Ovary (tissue), 3 donors: ENCODE measurements at regions not wholly inside any gene's neighbourhood (a gene's known extent, or its start where the extent isn't known, plus 50 kb on each side); places are given as distances from the start of the nearest gene placed in this dataset.
"Not testable (repeated sequence)": the region's sequence is repeated elsewhere in the genome, so short reads cannot be mapped to it uniquely, and the experiment has no call there.

Experiments
- POLR2A ChIP-seq: fragments of 450-650 bp; IDR thresholded peaks from one replicate; pipeline ENCODE4 v1.6.1; 2017; ENCODE audit warnings: antibody characterized with exemption, mild to moderate bottlenecking, moderate library complexity
- TF ChIP-seq, protein P1 (sequence below), 3 donors: fragments of 450-650 bp in 2 of 3; fragments of 200-600 bp in 1 of 3; IDR thresholded peaks; one replicate each; pipeline versions ENCODE4 v1.5.1 to v1.8.0; 2016 to 2022; ENCODE audit warnings: antibody characterized with exemption in 3 of 3, mild to moderate bottlenecking in 1 of 3
- donor health status: DM: no; HTN: no; CAD: no.

DNA sequence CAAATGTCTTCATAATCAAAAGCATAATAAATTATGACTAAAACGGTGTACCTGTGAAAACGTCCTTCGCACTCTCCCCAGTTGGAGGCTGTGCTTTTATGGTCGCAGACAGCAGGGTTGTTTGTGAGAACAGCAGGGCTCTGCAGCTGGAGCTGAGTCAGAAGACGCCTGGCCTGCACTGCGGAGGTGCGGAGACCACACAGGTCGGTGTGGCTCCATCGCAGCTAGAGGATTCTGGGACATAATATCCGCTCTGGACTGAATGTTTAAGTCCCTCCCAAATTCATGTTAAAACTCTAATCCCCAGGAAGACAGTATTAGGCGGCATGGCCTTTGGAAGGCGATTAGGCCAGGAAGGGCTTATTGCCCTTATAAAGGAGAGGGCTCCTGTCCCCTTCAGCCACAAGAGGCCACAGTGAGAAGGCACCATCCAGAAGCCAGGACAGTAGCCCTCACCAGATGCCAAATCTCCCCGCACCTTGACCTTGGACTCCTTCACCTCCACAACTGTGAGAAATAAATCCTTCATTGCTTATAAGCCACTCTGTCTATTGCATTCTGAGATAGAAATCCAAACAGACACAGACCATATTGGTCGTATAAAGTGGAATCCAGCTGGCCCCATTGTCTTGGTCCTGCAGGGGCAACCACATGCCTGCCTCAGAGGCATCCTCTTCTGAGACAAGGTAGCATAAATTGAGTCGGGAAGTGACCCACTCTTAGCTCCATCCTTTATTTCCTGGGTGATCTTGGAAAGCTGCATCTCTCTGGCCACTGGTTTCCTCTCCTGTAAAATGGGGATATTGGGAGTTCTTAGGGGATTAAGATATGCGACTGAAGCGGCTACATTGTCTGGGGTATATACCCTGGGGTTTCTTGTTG is 749.7 kb upstream of the TPTE start:
- TF ChIP-seq, protein P1, sequence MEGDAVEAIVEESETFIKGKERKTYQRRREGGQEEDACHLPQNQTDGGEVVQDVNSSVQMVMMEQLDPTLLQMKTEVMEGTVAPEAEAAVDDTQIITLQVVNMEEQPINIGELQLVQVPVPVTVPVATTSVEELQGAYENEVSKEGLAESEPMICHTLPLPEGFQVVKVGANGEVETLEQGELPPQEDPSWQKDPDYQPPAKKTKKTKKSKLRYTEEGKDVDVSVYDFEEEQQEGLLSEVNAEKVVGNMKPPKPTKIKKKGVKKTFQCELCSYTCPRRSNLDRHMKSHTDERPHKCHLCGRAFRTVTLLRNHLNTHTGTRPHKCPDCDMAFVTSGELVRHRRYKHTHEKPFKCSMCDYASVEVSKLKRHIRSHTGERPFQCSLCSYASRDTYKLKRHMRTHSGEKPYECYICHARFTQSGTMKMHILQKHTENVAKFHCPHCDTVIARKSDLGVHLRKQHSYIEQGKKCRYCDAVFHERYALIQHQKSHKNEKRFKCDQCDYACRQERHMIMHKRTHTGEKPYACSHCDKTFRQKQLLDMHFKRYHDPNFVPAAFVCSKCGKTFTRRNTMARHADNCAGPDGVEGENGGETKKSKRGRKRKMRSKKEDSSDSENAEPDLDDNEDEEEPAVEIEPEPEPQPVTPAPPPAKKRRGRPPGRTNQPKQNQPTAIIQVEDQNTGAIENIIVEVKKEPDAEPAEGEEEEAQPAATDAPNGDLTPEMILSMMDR (IDR thresholded peaks at IDR 0.05), result not testable (repeated sequence)
- not testable (repeated sequence) for TF ChIP-seq POLR2A
